Left renal pelvis (tissue), 4 donors: ENCODE measurements at regions not wholly inside any gene's neighbourhood (a gene's known extent, or its start where the extent isn't known, plus 50 kb on each side); places are given as distances from the start of the nearest gene placed in this dataset.
"Not testable (repeated sequence)": the region's sequence is repeated elsewhere in the genome, so short reads cannot be mapped to it uniquely, and the experiment has no call there.

ENCODE experiments used
- DNase-seq, 4 donors: peaks; one replicate each; pipeline ENCODE4 v3.0.0-alpha.2; 2013; ENCODE audit warnings: low read depth in 4 of 4, low spot score in 3 of 4

- no peak for DNase-seq
Observed at GRCh38 chr6:126202707-126203106, 137.2 kb upstream of the CENPW start.

GRCh38 chr6:126204126-126204525 lies 135.8 kb upstream of the CENPW start:
- no peak for DNase-seq

DNA sequence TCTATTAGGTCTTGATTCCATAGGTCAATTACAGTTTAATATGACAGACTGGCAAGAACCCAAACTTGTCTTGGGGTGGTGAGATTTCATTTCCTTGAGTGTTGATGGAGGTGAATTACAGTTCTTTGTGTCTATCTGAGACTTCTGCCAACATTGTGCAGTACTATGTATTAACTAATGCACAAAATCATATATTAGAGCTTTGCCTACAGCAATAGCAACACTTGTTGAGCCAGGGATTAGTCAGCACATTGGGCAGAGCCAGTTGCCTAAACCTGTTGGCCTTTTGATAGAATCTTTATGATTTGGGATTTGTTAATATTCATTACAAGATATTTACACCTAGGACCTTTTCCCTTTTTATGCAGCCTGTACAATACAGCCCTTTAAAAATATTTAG lies 135.3 kb upstream of the CENPW start:
- DNase-seq, result no peak

- DNase-seq, result no peak
Observed at GRCh38 chr6:126206504-126207246, 133.2 kb upstream of the CENPW start.

DNA sequence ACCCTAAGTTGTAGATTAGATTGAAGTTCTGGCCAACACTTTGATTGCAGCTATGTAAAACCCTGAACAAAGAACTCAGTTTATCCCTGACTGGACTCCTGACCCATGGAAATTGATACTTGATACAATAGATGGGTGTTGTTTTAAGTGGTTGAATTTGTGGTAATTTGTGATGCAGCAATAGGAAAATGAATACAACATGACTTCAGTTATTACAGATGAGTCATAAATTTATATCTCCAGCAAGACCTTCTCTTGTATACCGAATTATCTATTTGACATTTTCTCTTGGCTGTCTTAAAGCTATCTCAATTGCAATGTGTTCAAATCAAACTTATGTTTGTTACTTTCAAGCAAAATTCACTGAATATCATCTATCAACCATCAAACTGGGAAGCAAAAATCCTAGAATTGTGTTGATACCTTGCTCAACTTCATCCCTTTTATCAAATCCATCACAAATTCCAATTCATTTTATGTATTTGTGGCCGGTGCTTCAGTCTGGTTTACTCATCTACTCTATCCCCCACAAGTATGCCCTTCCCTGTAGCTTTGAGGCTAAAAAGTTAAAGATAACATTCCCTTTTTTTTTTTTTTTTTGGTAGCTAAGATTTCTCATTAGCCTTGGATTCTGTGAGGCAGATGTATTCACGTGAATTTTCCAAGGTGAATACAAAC lies 129.4 kb upstream of the CENPW start:
- no peak for DNase-seq

- DNase-seq, result no peak
Observed at GRCh38 chr6:126217497-126217896, 122.4 kb upstream of the CENPW start.

DNA sequence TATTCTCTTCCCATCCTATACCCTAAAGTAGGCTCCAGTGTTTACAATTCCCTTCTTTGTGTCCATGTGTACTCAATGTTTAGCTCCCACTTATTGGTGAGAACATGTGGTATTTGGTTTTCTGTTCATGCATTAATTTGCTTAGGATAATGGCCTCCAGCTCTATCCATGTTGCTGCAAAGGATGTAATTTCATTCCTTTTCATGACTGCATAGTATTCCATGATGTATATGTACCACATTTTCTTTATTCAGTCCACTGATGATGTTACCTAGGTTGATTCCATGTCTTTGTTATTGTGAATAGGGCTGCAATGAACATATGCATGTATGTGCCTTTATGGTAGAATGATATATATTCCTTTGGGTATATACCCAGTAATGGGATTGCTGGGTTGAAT lies 119.0 kb upstream of the CENPW start:
- DNase-seq, result not testable (repeated sequence)

DNA sequence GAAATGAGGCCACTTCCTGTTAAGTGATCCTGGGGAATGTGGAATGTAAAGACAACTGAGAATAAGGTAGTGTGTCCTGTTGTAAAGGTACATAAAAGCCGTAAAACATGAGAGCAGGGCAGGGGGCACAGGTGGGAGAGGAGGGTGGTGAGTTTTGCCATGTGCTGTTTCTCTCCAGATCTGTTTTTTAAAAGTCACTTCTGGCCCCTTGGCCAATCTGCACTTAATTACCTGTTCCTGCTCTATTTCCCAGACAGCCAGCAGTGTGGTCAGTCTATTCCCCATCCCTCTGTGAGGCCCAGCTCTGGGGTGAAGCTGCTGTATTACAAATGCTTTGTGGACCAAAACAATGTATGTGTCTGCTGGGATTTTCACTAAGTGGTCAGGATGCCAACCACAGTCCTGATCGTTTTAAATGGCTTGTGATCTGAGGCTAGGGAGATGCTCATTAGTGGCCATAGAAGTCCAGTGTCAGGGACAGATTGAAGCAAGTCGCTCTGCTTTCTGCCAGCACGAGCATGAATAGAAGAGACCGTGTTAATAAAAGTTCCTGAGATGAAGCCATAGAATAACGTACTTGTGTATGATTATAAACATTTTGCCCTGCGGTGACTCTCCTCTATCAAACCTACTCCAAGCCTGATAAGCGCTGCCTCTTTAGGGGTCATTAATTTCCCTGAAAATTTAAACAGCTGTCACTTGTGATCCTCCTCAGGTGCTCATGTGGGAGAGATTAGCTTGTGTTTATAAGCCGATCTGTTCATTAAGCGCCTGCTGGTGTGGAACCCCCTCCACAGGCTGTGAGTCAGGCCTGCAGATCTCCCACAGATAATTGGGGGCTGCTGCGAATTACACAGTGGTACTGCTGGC lies 111.8 kb upstream of the CENPW start:
- peak in 3 of 4 donors; percentile 47 to 73 (median 57) for DNase-seq

DNA sequence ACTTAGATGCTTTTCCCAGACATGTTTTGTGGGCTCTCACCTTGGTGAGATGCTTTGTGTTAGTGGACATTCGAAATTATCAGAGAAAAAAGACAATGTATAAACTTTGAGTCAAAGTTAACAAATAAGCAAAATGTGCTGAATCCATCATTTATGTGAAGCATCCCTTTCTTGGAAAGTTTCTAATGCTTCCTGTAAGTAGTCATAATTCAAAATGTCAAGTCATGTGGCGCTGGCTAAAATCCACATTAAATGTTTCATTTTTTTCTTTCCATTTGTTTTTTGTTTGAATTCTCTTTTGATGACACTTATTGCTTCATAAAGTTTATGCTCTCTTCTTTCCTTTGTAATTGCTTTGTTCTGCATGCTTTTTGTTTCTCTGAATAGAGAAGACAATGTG lies 107.2 kb upstream of the CENPW start:
- DNase-seq, result no peak

DNA sequence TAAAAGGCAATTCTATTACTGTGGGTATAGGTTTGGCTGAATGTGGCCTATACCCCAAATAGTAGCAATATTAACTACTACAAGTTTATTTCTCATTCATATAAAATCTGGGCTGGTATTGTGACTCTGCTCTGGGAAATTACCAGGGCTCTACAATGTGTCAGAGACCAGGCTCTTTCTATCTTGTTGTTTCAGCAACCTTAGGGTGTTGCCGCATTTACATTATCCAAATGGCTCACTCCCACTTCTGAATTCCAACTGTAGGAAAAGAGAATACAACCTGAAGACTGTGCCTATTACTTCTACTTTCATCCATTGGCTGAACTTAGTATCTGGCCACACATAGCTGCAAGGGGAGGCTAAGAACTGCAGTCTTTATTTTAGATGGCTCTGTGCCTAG lies 106.7 kb upstream of the CENPW start:
- DNase-seq, result no peak

GRCh38 chr6:126235363-126235762 lies 104.6 kb upstream of the CENPW start:
- no peak for DNase-seq

DNA sequence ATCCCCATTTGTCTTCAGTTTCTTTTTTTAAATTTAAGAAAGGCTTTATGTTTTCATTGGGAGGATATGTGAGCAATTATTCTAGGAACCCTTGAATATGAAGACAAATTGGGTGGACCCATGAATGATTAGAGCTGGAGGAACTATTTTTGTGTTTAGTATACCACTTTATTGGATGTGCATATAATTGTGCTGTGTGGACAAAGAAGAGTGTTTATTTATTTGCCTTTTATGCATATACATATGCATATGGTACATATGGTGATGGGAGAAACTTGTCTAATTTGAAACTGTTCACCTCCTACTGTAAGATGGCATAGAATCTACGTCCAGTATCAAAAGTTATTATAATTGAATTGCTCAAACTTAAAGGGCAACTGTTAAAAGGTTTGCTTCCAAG lies 94.8 kb upstream of the CENPW start:
- DNase-seq, result no peak

GRCh38 chr6:126252154-126252553 lies 87.8 kb upstream of the CENPW start:
- no peak for DNase-seq

- DNase-seq, result no peak
Observed at GRCh38 chr6:126253431-126253830, 86.5 kb upstream of the CENPW start.

GRCh38 chr6:126258150-126258549 lies 81.8 kb upstream of the CENPW start:
- DNase-seq, result no peak

GRCh38 chr6:126261792-126262421 lies 78.0 kb upstream of the CENPW start:
- no peak for DNase-seq

DNA sequence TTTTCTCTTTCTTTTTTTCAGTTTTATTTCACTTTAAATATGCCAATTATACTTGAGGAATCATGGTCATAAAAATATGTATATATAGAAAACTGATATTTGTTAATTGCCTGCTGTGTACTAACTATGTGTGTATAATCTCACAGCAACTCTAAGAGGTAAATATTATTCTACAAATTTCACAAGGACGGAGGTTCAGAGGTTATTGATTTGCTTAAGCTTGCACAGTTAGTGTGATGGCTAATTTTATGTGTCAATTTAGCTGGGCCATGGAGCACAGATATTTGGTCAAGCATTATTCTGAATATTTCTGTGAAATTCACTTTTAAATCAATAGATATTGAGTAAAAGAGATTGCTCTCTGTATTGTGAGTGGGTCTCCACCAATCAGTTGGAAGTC lies 75.7 kb upstream of the CENPW start:
- no peak for DNase-seq

DNA sequence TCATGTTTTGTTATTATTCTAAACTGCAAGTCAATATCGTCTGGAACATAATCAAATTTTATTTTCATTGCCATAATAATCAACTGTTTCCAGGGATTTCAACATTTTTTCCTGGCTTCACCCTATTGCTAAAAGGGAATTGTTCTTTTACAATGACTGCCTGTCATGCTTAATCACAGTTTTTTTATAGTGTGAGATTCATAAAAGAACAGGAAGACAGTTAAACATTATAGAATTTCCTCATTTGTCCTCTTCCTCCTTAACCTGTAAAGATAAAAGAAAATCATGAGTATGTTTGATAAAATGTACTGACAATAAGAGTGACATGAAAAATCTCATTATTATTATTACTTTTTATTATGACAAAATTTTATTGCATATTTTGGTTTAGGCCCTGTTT lies 73.3 kb upstream of the CENPW start:
- no peak for DNase-seq

DNA sequence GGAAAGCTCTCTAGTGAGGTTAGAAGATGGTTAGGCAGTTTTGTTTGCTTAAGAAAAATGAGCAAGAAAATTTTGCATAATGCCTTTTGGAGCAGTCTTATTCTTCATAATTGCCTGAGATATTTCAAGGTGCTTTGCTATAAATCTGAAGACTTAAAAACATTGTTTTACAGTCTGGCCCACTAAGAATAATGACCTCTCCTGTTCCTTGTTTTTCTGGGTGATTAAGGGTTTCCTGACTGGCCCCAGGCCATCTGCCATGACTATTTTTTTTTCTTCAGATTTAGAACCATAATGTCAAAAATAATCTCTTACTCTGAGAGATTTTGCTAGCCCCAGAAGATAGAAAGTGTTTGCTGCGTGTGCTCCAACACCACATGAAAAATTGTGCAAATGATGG lies 72.3 kb upstream of the CENPW start:
- no peak for DNase-seq

DNA sequence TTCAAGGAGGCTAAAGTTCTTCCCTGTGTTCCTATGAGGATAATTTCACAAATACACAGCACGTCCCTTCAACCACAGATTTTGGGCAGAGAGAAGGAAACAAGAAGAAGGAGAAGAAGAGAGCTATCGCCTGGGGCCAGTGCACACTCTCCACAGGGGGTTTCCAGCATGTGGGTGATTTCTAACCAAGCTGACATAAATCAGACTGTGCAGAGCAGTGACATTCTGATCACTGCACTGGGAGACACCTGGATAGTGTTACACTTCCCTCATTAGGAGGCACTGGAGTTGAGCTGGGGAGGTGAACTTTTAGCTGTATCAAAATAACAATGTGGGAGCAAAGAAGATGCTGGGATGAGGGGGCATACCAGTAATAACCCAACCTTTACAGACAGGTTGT lies 71.8 kb upstream of the CENPW start:
- no peak for DNase-seq

DNA sequence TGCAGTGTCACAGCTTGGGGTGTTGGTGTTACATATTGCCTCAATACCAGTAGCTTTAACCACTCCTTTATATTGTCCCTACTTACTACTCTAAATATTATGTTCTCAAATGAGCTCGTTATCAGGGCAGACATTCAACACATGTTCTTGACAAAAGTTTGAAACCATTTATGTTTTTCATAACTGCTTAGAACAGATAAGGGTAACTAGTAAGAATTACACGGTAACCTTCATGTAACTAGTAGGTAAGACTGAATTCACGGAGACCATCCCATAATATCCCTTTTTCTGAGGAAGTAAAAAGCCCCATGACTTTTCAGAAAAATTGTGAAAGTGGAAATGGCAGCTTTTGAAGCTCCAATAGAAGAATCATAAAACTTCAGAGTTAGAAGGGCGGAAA lies 59.6 kb upstream of the CENPW start:
- DNase-seq, result no peak
